GM18519 (cell line): ENCODE measurements at regions not wholly inside any gene's neighbourhood (a gene's known extent, or its start where the extent isn't known, plus 50 kb on each side); places are given as distances from the start of the nearest gene placed in this dataset.

Experiments used
- ATAC-seq: cut with Tn5 transposase; IDR thresholded peaks from one replicate; pipeline ENCODE4 v1.9.1; 2021; ENCODE audit warnings: mild to moderate bottlenecking, moderate library complexity; ENCODE audit not compliant: unreplicated experiment, low FRiP score

GRCh38 chr17:34177642-34178041, 77.4 kb upstream of the CCL2 start:
- ATAC-seq = no peak

GRCh38 chr17:34178092-34178491, 77.0 kb upstream of the CCL2 start:
- no peak for ATAC-seq

GRCh38 chr17:34182036-34182803, 72.9 kb upstream of the CCL2 start:
- no peak for ATAC-seq

GRCh38 chr17:34195987-34196386, 59.1 kb upstream of the CCL2 start:
- no peak for ATAC-seq

- ATAC-seq = no peak
These were observed 56.6 kb upstream of the CCL2 start for GRCh38 chr17:34198519-34198918.

- ATAC-seq = no peak
These were observed 55.6 kb upstream of the CCL2 start for GRCh38 chr17:34199454-34199853.

GRCh38 chr17:34199932-34200534, 55.1 kb upstream of the CCL2 start:
- no peak for ATAC-seq

- no peak for ATAC-seq
These were observed 53.9 kb upstream of the CCL2 start for GRCh38 chr17:34201225-34201624.

- ATAC-seq = no peak
These were observed 53.3 kb upstream of the CCL2 start for GRCh38 chr17:34201767-34202166.

- ATAC-seq = no peak
These were observed 52.0 kb upstream of the CCL2 start for GRCh38 chr17:34203018-34203638.

- no peak for ATAC-seq
These were observed 50.7 kb upstream of the CCL2 start for GRCh38 chr17:34204402-34204801.
